ENCODE measurements at regions not wholly inside any gene's neighbourhood (a gene's known extent, or its start where the extent isn't known, plus 50 kb on each side); places are given as distances from the start of the nearest gene placed in this dataset.

DNA sequence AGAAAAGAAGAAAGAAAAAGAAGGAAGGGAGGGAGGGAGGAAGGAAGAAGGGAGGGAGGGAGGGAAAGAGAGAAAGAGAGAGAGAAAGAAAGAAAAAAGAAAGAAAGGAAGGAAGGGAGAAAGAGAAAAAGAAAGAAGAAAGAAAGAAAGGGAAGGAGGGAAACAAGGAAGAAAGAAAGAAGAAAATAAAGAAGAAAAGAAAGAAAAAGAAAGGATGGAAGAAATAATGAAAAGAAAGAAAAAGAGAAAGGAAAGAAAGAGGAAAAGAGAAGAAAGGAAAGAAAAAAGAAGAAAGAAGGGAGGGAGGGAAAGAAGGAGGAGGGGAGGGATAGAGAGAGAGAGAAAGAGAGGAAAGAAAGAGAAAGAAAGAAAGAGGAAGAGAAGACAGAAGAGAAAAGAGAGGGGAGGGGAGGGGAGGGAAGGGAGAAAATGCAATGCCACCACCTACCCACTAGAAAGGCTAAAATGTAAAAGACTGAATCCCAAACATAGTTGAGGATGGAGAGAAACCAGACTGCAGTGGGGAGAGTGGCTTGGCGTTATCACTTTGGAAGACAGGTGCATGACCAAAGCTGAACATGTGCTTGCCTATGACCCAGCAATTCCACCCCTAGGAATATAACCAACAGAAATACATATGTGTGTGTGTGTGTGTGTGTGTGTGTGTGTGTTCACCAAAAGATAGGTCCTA, 66.9 kb upstream of the KLF13 start:
- TF ChIP-seq, protein P1, sequence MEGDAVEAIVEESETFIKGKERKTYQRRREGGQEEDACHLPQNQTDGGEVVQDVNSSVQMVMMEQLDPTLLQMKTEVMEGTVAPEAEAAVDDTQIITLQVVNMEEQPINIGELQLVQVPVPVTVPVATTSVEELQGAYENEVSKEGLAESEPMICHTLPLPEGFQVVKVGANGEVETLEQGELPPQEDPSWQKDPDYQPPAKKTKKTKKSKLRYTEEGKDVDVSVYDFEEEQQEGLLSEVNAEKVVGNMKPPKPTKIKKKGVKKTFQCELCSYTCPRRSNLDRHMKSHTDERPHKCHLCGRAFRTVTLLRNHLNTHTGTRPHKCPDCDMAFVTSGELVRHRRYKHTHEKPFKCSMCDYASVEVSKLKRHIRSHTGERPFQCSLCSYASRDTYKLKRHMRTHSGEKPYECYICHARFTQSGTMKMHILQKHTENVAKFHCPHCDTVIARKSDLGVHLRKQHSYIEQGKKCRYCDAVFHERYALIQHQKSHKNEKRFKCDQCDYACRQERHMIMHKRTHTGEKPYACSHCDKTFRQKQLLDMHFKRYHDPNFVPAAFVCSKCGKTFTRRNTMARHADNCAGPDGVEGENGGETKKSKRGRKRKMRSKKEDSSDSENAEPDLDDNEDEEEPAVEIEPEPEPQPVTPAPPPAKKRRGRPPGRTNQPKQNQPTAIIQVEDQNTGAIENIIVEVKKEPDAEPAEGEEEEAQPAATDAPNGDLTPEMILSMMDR (IDR thresholded peaks at IDR 0.05): no peak
- no peak for TF ChIP-seq POLR2A (IDR thresholded peaks at IDR 0.05)
